ENCODE measurements at regions not wholly inside any gene's neighbourhood (a gene's known extent, or its start where the extent isn't known, plus 50 kb on each side); places are given as distances from the start of the nearest gene placed in this dataset.
"Not testable (repeated sequence)": the region's sequence is repeated elsewhere in the genome, so short reads cannot be mapped to it uniquely, and the experiment has no call there.

DNA sequence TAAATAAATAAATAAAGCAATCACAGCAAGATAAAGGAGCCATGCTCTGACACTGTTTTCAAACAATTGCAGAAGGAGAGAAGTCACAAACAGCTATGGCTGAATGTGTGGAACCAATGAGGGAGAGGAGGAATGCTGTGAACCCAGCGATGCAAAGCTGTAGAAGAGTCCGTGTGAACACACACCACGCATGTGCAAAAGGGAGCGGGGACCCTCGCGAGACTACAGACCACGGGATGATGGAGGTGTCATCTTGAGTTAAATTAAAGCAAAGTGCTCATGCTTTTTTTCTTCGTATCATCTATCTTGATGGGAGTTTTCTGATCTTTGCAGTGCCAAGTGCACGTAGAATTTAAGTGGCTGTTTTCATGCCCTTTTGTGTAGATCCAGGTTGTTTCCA, 123.8 kb upstream of the CDH5 start:
- no peak for DNase-seq (ENCODE audit: low spot score)

DNA sequence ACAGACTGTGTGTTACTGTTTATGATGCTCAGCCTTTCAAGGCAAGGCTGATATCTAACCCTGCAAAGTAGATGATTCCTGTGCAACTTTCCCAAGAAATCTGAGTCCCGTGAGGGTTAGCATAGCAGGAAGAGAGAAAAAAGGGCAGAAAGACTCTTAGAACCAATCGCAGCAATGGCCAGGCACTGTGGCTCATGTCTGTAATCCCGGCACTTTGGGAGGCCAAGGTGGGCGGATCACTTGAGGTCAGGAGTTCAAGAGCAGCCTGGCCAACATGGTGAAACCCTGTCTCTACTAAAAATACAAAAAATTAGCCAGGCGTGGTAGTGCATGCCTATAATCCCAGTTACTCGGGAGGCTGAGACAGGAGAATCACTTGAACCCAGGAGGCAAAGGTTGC, 124.3 kb upstream of the CDH5 start:
- DNase-seq (ENCODE audit: low spot score): not testable (repeated sequence)

DNA sequence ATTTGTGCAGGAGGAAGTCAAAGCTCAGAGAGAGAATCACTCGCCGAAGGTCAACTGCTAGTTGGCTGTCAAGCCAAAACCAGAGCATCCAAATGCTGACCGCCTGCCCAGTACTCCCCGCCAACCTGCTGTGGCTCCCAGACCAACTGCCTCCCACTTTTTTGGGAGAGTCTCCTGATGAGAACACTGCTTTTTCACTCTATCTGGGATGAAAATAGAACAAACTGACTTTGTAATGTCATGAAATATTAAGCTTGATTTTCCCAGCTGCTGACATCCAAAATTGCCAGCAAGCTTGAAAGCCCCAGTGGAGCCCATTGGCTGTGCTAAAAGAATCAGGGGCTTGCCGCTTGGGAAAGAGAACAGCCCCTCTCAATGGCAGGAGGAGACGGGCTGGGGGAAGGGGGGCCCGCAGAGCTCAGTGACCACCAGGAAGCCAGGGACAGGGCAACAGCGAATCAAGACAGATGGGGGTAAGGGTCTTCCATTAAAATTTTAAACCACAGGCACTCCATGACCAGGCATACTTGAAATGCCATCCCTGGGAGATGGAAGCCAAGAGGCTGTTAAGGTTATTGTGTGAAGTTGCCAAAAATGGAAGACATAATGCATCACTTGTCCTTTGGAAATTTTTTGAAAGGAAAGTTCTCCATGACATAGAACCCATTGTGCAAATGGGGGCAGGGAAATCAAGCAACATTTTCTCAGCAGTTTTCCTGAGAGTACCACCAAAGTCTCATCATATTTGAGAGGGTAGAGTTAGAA, 125.7 kb upstream of the CDH5 start:
- no peak for DNase-seq (ENCODE audit: low spot score)

DNA sequence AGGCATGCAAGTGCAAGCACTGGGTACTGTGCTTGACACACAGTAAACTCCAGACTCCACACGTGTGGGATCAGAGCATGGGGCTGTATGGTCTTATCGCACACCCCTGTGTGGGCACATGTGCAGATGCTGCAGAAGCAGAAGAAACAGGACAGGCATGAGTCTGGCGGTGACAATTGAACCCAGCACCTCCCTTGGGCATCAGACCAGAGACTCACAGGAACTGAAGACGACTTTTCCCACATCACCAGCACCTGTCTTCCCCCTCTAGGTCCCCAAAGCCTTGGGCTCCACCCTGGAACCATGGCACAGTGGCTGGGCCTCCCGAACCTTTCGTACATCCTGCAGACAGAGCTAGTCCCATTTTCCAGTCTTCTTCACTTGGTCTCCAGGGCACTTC, 126.4 kb upstream of the CDH5 start:
- no peak for DNase-seq (ENCODE audit: low spot score)

DNA sequence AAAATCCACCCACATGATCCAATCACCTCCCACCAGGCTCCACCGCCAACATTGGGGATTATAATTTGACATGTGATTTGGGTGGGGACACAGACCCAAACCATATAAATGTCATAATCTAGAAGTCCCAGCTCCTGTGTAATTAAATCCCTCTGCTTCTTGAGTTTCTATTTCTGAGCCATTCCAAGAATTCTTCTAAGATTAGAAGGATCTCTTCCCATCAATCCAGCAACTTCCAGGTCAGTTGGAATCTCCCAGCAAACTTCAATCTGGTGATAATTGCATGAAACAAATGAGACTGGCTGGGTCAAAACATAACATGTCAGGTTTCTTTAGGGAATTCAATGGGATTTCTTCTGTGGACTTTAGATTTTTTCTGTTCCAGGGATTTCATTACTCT, 127.8 kb upstream of the CDH5 start:
- no peak for DNase-seq (ENCODE audit: low spot score)

DNA sequence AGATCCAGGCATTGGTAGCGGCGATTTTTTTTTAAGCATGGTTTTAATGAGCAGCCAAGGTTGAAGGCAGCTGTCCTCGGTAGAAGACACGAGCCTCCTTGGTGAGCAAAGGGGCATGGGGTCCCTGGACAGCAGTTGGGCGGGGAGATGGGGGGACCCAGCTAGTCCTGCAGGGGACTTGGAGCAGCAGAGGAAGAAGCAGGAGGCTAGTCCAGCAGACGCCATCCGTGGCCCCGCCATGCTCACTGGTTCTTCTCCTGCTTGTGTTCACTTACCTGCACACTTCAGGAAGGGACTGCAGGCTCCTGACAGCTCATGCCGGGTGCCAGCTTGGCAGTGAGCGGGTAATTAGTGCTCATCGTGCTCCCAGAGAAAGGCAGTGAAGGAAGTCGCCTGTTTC, 130.2 kb upstream of the CDH5 start:
- DNase-seq (ENCODE audit: low spot score): no peak

DNA sequence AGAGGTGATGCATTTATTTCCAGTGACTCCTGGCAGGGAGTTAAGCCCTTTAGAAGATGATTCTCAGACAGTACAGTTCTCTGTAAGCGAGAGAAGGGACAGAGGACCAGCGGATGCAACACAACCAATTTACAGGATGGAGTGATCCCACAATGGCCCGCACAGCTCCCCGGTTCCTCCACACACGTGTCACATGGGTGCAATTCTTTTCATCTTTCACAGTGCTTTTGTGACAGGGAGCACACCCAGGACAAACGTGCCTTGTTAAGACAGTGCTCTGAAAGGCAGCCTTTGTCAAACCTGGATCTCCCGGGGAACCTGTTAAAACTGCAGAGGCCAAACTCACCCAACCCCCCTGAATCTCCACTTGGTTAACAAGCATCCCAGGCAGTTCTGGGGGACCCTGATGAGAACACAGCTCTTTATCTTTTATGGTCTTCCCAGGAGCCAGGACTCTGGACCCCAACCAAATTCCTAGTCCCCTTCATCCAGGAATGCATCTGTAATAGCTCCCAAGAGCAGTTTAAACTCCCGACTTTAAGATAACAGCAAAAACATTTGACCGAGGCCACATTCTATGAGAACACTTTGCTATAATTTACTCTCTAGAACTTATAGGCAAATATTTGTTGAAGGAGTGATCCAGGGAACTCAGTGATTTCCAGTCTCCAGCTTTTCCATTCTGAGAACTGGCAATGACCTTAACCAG, 134.9 kb upstream of the CDH5 start:
- DNase-seq (ENCODE audit: low spot score): no peak

DNA sequence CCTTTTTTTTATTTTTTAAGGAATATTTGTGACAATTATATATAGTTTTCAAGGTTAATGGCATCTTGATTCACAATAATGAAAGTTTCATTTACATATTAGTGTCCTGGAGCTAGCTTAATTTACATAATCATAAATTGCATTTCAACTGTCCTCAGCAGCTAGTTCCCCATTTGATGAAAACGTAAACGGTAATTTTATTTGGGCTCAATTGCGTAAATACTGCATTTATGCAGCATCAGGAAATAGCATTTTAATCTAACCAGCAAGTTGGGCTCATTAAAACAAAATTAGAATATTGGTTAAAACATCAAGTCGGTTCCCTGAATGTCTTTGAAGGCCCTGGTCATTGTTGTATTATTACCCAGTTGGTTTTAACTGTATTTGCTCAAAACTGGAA, 136.8 kb upstream of the CDH5 start:
- DNase-seq (ENCODE audit: low spot score): no peak

DNA sequence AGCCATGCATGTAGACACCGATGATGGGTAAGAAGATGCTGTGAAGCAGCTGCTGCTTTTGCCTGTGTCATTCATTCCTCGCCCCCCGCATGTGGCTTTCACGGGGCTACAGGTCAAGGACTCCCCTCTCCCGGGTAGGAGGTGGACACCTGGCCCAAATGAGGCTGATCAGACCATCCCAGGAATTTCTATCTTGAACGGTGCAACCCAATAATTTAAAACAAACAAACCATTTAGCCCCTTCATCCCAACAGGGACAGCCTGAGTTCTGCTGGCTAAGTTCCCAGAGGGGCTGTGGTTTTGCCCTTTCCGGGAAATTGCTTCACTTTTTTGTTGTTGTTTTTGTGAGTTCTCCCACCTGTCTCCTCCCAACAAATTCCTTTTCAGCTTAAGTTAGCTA, 137.7 kb upstream of the CDH5 start:
- DNase-seq (ENCODE audit: low spot score): no peak

DNA sequence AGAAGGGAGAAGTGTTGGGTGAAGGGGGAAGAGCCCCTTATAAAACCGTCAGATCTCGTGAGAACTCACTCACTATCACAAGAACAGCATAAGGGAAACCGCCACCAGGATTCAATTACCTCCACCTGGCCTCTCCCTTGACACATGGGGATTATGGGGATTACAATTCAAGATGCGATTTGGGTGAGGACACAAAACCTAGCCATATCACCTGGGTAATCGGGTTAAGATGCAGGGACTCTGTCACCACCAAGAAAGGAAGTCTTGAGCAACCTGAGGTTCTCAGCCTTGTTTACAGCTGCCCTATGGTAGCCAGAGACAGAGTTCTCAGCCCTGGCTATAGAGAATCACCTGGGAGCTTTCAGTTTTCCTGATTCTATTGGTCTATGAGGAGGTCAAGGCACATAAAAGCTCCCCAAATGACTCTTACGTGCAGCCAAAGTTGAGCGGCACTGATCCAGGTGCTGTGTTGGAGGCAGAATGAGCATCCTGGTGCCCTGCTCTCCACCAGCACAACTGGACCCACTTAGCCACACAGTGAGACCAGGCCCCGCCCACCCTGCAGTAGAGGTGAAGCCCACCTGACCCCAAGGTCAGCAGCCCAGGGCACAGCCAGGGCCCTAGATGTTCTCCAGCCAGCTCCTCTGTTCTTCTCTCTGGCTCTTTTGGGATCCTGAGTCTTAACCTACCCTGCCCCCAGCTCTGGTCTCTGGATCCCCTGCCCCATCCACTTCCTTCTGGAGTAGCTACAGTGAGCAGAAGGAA, 138.5 kb upstream of the CDH5 start:
- no peak for DNase-seq (ENCODE audit: low spot score)

DNA sequence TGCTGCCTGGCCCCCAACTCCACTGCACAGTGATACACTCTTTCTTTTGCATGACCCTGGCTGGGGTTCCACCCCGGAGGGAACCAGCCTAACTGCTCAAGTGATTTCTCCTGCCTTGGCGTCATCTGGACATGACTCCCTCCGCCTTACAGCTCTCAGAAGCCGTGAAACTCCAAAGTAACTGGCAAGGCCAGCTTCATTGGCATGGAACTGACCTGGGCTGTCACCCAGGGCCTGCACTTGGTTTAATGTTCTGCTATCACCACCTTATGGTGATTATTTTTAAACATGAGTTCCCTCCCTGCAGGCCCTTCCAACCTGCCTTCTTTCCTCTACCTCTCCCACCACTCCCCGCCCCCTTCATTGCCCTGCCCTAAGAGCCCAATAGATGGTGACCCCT, 139.7 kb upstream of the CDH5 start:
- no peak for DNase-seq (ENCODE audit: low spot score)

DNA sequence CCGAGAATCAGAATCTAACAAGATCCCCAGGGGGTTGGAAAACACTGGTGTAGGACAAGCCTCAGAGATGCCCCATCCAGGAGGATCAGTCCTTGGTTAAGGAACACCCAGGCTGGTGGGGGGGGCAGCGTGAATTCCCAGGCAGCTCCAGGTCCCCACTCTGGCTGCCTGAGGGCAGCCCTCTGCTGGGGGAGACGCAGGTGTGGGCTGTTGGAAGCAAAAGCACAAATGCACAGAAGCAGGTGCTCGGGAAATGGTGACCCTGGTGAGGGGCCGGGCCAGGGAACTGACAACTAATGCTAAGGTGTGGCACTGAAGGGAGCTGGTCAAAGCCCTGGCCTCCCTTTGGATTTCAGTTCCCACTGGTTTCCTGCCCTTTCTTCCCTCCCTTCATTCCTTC, 140.8 kb upstream of the CDH5 start:
- no peak for DNase-seq (ENCODE audit: low spot score)

DNA sequence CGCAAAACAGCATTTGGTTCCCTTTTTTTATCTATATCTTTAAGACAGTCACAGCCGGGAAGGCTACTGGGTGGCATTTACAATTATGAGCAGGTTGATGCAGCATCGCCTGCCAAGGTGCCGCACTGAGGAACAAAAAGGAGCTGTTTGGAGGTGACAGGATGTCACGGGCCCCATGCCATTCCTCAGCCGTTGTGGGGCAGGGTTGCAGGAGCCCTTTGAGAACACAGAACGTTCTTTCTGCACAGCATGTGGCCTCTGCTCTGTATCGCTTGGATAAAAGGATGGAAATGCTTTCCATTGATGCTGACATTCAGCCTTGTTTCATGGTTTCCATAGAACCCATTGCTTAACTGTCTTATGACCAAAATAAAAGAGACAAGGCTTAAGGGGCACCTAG, 141.9 kb upstream of the CDH5 start:
- DNase-seq (ENCODE audit: low spot score): no peak

DNA sequence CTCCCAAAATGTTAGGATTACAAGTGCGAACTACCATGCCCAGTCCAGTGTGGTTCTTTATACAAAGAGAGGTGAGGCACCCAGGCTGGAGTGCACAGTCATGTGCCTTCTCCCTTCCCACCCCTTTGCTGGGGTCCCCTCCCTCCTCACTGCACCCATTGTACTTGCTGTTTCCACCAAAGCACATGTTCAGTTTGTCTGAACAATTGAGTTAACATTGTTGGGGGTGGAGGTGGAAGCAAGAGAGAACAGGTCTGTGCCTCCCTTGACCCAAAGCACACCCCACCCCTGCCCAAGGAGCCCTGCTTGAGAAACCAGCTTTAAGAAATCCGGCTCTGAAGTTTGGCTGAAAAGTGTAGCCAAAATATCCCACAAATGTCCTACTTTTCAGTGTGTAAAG, 142.3 kb upstream of the CDH5 start:
- no peak for DNase-seq (ENCODE audit: low spot score)

DNA sequence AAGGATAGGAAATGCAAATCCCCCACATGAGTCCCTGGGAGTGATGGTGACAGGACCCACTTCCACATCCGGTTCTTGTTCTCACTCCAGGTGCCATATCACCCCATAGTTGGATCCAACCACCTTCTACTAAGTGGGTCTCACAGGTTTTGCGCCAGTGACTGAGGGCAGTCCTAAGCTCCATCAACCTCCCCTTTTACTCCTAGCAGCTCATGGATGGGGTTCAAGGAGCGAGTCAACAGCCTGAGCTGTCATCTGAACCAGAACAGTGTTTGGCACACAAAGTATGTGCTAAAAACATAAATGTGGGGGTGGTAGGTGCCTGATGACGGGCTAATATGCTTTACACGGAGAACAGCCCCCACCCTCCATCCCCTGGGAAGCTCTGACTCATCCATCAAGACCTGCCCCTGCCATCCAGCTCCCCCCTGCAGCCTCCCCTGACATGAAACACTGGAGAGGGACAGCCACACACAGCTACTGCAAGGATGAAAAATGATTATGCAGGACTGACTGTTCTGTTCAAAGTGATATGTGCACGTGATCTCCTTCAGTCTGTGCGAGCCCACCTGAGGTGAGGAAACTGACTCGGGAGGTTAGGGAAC, 143.2 kb upstream of the CDH5 start:
- DNase-seq (ENCODE audit: low spot score): no peak

DNA sequence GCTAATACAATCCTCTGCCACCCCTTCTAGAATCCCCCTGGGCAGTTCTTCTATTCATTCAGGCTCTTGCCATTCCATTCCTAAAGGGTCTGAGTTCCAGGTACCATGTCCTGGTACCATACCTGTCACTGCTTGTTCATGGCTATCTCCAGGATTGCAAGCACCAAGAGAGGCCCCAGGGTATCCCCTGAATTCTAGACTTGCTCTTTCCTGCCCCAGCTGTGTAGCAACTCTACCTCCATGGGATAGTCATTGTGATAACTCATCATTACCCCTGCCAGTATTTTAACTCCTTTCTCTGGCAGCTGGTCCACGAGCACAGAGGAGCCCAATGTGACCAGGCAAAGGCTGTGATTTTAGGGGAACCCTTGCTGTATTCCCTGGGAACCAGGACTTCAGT, 143.7 kb upstream of the CDH5 start:
- DNase-seq (ENCODE audit: low spot score): no peak

DNA sequence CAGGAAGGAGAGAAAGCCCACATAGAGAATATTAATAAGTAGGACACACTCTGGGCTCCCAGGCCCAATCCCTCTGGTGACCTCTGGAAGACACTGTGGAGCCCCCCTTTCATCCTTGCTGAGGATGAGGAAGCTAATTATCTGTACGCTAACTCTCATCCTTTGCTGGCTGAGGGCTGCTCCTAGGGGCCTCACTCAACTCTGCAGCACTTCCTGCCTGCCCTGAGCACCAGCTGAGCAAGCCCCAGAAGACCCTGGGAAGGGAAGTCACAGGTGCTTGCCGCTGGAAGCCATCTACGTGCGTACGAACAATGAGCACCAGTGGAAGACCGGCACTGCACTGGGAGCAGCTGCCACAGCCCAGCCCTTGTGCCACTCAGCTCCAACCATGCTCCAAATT, 145.8 kb upstream of the CDH5 start:
- no peak for DNase-seq (ENCODE audit: low spot score)

DNA sequence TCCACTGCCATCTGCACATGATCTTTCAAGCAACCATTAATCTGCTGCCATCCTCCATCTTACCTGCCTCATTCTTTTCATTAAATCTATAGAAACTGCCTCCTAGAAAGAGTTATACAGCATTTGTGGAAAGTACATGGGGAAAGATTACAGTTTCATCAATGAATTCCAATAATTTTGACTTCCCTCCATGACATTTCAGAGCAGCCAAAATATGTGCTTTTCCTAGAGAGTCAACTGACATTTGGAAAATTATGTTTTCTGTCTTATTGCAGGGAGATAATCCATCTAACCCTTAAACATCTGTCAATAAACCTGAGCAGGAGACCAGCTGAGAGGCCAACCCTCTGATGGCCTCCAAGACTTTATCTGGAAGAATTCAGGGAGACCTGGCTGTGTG, 147.0 kb upstream of the CDH5 start:
- DNase-seq (ENCODE audit: low spot score): no peak

DNA sequence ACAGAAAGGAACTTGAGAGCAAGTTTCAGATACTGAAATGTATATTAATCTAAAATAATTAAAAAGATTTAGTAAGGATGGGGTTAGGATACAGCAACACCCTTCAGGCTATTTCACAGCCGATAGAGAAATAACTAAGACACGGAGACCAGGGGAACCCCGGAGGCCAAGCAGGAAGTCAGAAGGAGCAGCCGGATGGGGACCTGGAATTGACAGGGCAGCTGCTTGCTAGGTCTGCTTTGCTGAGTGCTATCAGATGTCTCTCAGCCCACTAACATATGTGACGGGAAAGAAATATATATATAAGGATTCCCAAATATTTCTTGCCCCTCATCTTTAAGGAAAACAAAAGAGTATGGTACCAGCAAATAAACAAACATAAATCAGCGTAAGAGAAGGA, 154.1 kb upstream of the CDH5 start:
- no peak for DNase-seq (ENCODE audit: low spot score)

DNA sequence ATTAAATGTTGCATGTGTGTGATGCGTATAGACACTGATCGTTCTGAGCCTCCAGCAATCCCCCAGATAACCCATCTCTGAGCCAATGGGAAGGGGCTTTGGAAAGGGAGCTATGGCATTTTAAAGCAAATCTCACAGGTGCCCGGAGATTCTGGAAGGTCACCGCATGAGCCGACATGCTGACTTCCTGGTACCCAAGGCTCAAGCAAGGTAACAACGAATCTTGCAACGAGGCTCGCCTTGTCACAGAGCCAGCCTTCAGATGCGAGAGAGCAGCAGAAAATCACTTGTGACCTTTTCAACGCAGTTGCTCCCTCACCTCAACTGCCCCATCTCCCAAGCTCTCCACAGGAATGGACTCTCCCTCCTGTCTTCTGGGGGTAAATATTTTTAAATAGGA, 154.8 kb upstream of the CDH5 start:
- no peak for DNase-seq (ENCODE audit: low spot score)

DNA sequence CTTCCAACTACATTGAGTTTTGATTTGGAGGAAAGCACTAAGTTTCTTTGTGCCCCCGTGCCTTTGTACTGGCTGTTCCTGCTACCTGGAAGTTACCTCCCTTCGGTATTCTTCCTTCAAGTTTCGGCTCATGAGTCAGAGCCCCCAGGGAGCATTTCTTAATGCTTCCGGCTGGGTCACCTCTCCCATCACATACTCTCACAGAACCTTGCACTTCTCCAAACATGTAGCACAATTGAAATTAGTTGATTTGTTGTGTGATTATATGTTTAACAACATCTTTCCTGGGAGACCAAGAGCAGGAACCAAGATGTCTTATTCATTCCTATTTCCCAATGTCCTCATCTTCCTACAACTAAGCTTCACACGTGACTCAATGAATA, 158.6 kb upstream of the CDH5 start:
- no peak for DNase-seq (ENCODE audit: low spot score)

DNA sequence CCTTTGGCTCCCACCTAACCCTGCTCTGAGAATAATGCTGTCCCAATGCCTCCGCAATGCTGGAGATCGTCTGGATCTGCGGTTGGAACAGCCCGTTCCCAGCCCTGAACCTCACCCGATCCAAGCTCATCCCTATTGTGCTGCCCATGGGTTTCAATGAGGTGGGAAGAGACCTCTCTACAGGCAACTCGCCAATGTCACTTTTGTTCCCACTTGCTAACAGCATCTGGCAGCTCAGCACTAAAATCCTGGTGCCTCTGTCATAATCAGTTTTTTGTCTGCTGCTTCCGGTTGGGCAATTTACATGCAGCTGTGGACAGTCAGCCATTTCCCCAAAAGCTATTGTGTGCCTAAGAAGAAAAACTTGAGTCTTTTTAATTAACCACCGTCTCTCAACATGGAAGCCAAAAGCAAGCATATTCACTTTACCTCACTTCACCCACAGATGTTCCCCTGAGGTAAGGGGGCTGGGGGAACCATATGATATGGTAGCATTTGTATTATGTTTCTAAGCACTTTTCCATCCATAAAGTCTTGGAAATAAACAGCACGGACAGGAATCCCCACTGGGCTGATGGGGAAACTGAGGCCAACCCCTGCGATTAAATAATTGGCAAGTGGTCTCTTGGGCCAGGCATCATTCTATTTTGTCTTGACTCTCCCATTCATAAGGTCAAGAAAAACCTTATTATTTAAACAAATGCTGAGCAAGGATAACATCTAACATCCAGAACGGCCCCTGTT, 159.2 kb upstream of the CDH5 start:
- DNase-seq (ENCODE audit: low spot score): no peak
